Stimulated activated CD4-positive, alpha-beta T cell treated with anti-CD3 and anti-CD28 coated beads, TNF-alpha, amount 100 ng/mL, for 1 hour (primary cell): ENCODE measurements at regions not wholly inside any gene's neighbourhood (a gene's known extent, or its start where the extent isn't known, plus 50 kb on each side); places are given as distances from the start of the nearest gene placed in this dataset.

ENCODE experiments used
- DNase-seq, 3 donors: peaks; one replicate each; pipeline ENCODE4 v3.0.0-alpha.2; 2020; ENCODE audit warnings: low read depth in 3 of 3, low spot score in 1 of 3

GRCh38 chr6:14063756-14064155 is 53.8 kb upstream of the CD83 start:
- no peak for DNase-seq

GRCh38 chr6:14065350-14065749 is 52.2 kb upstream of the CD83 start:
- no peak for DNase-seq

- DNase-seq: no peak
These were observed 50.7 kb upstream of the CD83 start for GRCh38 chr6:14066782-14067406.

GRCh38 chr6:14067656-14068055 is 49.9 kb upstream of the CD83 start:
- no peak for DNase-seq
